Astrocyte (in vitro differentiated cells and primary cell): ENCODE measurements at regions not wholly inside any gene's neighbourhood (a gene's known extent, or its start where the extent isn't known, plus 50 kb on each side); places are given as distances from the start of the nearest gene placed in this dataset.
"Not testable (repeated sequence)": the region's sequence is repeated elsewhere in the genome, so short reads cannot be mapped to it uniquely, and the experiment has no call there.

Source experiments
- DNase-seq: peaks from one replicate; pipeline ENCODE4 v3.0.0-alpha.2; 2010; ENCODE audit warnings: low read depth
- FAIRE-seq: peaks from 2 replicates; lab custom pipeline; 2011; peaks lifted over from hg19 to GRCh38; lab: Jason Lieb, UNC
- H2AFZ ChIP-seq: 2 replicates; pipeline ENCODE4 v1.6.0; 2012; ENCODE audit warnings: low read depth, low read length, inconsistent platforms
- H3K27ac ChIP-seq: 2 replicates; pipeline ENCODE4 v1.5.1; 2011; ENCODE audit warnings: low read depth, low read length, inconsistent platforms
- H3K27me3 ChIP-seq: 2 replicates; pipeline ENCODE4 v1.6.0; 2011; ENCODE audit warnings: low read length, inconsistent platforms; ENCODE audit not compliant: insufficient read depth
- H3K36me3 ChIP-seq: 2 replicates; pipeline ENCODE4 v1.5.1; 2011; ENCODE audit warnings: low read length, inconsistent platforms; ENCODE audit not compliant: insufficient read depth
- H3K4me1 ChIP-seq: 2 replicates; pipeline ENCODE4 v1.5.1; 2011; ENCODE audit warnings: low read length, inconsistent platforms; ENCODE audit not compliant: insufficient read depth
- H3K4me2 ChIP-seq: 2 replicates; pipeline ENCODE4 v1.6.0; 2012; ENCODE audit warnings: low read length, inconsistent platforms
- H3K4me3 ChIP-seq: 2 replicates; pipeline ENCODE4 v1.5.1; 2011; ENCODE audit warnings: low read depth, mild to moderate bottlenecking, low read length, inconsistent platforms; ENCODE audit not compliant: insufficient read depth
- H3K79me2 ChIP-seq: 2 replicates; pipeline ENCODE4 v1.6.0; 2012; ENCODE audit warnings: mild to moderate bottlenecking, low read length, inconsistent platforms; ENCODE audit not compliant: insufficient read depth
- H3K9ac ChIP-seq: 2 replicates; pipeline ENCODE4 v1.6.0; 2012; ENCODE audit warnings: mild to moderate bottlenecking, low read length, inconsistent platforms
- H3K9me3 ChIP-seq: 2 replicates; pipeline ENCODE4 v1.5.1; 2012; ENCODE audit warnings: low read depth, mild to moderate bottlenecking, low read length, inconsistent platforms; ENCODE audit not compliant: insufficient read depth
- H4K20me1 ChIP-seq: 2 replicates; pipeline ENCODE4 v1.6.0; 2012; ENCODE audit warnings: low read length, inconsistent platforms; ENCODE audit not compliant: insufficient read depth
- H3K27ac Mint-ChIP-seq: one replicate; pipeline ENCODE4 v1.8.0; 2021; ENCODE audit warnings: mild to moderate bottlenecking, mixed read lengths; ENCODE audit not compliant: unreplicated experiment
- H3K27me3 Mint-ChIP-seq: one replicate; pipeline ENCODE4 v1.8.0; 2021; ENCODE audit warnings: low read depth, mixed read lengths; ENCODE audit not compliant: unreplicated experiment
- H3K36me3 Mint-ChIP-seq: one replicate; pipeline ENCODE4 v1.8.0; 2021; ENCODE audit warnings: low read depth, mixed read lengths; ENCODE audit not compliant: unreplicated experiment
- H3K4me1 Mint-ChIP-seq: one replicate; pipeline ENCODE4 v1.8.0; 2021; ENCODE audit warnings: low read depth, mixed read lengths; ENCODE audit not compliant: unreplicated experiment
- H3K4me3 Mint-ChIP-seq: one replicate; pipeline ENCODE4 v1.8.0; 2021; ENCODE audit warnings: mild to moderate bottlenecking, moderate library complexity, mixed read lengths; ENCODE audit not compliant: unreplicated experiment
- H3K9me3 Mint-ChIP-seq: one replicate; pipeline ENCODE4 v1.8.0; 2021; ENCODE audit warnings: mild to moderate bottlenecking, mixed read lengths; ENCODE audit not compliant: unreplicated experiment

- H4K20me1 ChIP-seq, H3K4me3 Mint-ChIP-seq, H3K27me3 Mint-ChIP-seq, H3K4me3 ChIP-seq, H3K4me2 ChIP-seq, H3K79me2 ChIP-seq, H2AFZ ChIP-seq, H3K27ac Mint-ChIP-seq, H3K36me3 ChIP-seq, H3K4me1 Mint-ChIP-seq, H3K27ac ChIP-seq, H3K9me3 ChIP-seq, FAIRE-seq, DNase-seq, H3K27me3 ChIP-seq, H3K36me3 Mint-ChIP-seq, H3K9me3 Mint-ChIP-seq, H3K9ac ChIP-seq, H3K4me1 ChIP-seq: not testable (repeated sequence)
Observed at GRCh38 chr9:41026912-41027676, 101.4 kb downstream of the FOXD4L6 start.

- not testable (repeated sequence) for H3K9me3 Mint-ChIP-seq, H3K9ac ChIP-seq, H3K4me1 ChIP-seq, H3K4me3 ChIP-seq, H3K27me3 Mint-ChIP-seq, H3K4me1 Mint-ChIP-seq, FAIRE-seq, H3K27ac Mint-ChIP-seq, H2AFZ ChIP-seq, DNase-seq, H3K4me2 ChIP-seq, H4K20me1 ChIP-seq, H3K27me3 ChIP-seq, H3K4me3 Mint-ChIP-seq, H3K36me3 Mint-ChIP-seq, H3K79me2 ChIP-seq, H3K9me3 ChIP-seq, H3K36me3 ChIP-seq, H3K27ac ChIP-seq
Observed at GRCh38 chr9:41022365-41022764, 106.1 kb downstream of the FOXD4L6 start.

GRCh38 chr9:41019858-41020562 is 108.5 kb downstream of the FOXD4L6 start:
- not testable (repeated sequence) for H3K27ac ChIP-seq, H3K4me3 ChIP-seq, H3K36me3 ChIP-seq, H3K27me3 ChIP-seq, H3K9me3 Mint-ChIP-seq, H3K9me3 ChIP-seq, H3K4me1 Mint-ChIP-seq, H3K79me2 ChIP-seq, H2AFZ ChIP-seq, H3K4me2 ChIP-seq, H3K27me3 Mint-ChIP-seq, H3K27ac Mint-ChIP-seq, H3K4me1 ChIP-seq, DNase-seq, H3K4me3 Mint-ChIP-seq, FAIRE-seq, H3K36me3 Mint-ChIP-seq, H3K9ac ChIP-seq, H4K20me1 ChIP-seq

GRCh38 chr9:41018948-41019347 is 109.5 kb downstream of the FOXD4L6 start:
- H3K9me3 Mint-ChIP-seq, H3K4me1 Mint-ChIP-seq, H3K4me3 ChIP-seq, H3K4me2 ChIP-seq, H3K9me3 ChIP-seq, DNase-seq, H3K27ac Mint-ChIP-seq, H3K9ac ChIP-seq, H3K27me3 Mint-ChIP-seq, H3K4me1 ChIP-seq, FAIRE-seq, H3K27me3 ChIP-seq, H3K36me3 ChIP-seq, H3K4me3 Mint-ChIP-seq, H4K20me1 ChIP-seq, H3K36me3 Mint-ChIP-seq, H3K27ac ChIP-seq, H2AFZ ChIP-seq, H3K79me2 ChIP-seq: not testable (repeated sequence)

- H3K4me2 ChIP-seq, H3K4me3 Mint-ChIP-seq, H3K27ac Mint-ChIP-seq, H3K9me3 ChIP-seq, H3K27ac ChIP-seq, H2AFZ ChIP-seq, H3K27me3 ChIP-seq, H3K27me3 Mint-ChIP-seq, H3K9me3 Mint-ChIP-seq, H3K4me1 ChIP-seq, H3K79me2 ChIP-seq, H3K4me3 ChIP-seq, FAIRE-seq, H3K9ac ChIP-seq, H3K4me1 Mint-ChIP-seq, H3K36me3 ChIP-seq, H3K36me3 Mint-ChIP-seq, H4K20me1 ChIP-seq, DNase-seq: not testable (repeated sequence)
Observed at GRCh38 chr9:41016699-41017098, 111.8 kb downstream of the FOXD4L6 start.
